DND-41 (cell line): ENCODE measurements at regions not wholly inside any gene's neighbourhood (a gene's known extent, or its start where the extent isn't known, plus 50 kb on each side); places are given as distances from the start of the nearest gene placed in this dataset.

ENCODE experiments used
- EZH2 ChIP-seq: IDR thresholded peaks from 3 replicates; pipeline ENCODE4 v1.6.1; 2012; ENCODE audit warnings: borderline replicate concordance, low read depth, mild to moderate bottlenecking, moderate library complexity, low read length, inconsistent platforms; ENCODE audit not compliant: severe bottlenecking
- TF ChIP-seq, protein P1 (sequence below): IDR thresholded peaks from 2 replicates; pipeline ENCODE4 v1.5.1; 2012; ENCODE audit warnings: borderline replicate concordance, low read length, moderate library complexity, mild to moderate bottlenecking; ENCODE audit not compliant: poor library complexity, severe bottlenecking; ENCODE audit errors: extremely low read depth

GRCh38 chr6:27605401-27606342 lies 132.8 kb upstream of the ZNF184 start:
- TF ChIP-seq, protein P1, sequence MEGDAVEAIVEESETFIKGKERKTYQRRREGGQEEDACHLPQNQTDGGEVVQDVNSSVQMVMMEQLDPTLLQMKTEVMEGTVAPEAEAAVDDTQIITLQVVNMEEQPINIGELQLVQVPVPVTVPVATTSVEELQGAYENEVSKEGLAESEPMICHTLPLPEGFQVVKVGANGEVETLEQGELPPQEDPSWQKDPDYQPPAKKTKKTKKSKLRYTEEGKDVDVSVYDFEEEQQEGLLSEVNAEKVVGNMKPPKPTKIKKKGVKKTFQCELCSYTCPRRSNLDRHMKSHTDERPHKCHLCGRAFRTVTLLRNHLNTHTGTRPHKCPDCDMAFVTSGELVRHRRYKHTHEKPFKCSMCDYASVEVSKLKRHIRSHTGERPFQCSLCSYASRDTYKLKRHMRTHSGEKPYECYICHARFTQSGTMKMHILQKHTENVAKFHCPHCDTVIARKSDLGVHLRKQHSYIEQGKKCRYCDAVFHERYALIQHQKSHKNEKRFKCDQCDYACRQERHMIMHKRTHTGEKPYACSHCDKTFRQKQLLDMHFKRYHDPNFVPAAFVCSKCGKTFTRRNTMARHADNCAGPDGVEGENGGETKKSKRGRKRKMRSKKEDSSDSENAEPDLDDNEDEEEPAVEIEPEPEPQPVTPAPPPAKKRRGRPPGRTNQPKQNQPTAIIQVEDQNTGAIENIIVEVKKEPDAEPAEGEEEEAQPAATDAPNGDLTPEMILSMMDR = no peak
- TF ChIP-seq EZH2 = no peak
